GM18520 (cell line): ENCODE measurements at regions not wholly inside any gene's neighbourhood (a gene's known extent, or its start where the extent isn't known, plus 50 kb on each side); places are given as distances from the start of the nearest gene placed in this dataset.
"Not testable (repeated sequence)": the region's sequence is repeated elsewhere in the genome, so short reads cannot be mapped to it uniquely, and the experiment has no call there.

Experiments
- ATAC-seq: cut with Tn5 transposase; IDR thresholded peaks from one replicate; pipeline ENCODE4 v1.9.1; 2021; ENCODE audit not compliant: unreplicated experiment

DNA sequence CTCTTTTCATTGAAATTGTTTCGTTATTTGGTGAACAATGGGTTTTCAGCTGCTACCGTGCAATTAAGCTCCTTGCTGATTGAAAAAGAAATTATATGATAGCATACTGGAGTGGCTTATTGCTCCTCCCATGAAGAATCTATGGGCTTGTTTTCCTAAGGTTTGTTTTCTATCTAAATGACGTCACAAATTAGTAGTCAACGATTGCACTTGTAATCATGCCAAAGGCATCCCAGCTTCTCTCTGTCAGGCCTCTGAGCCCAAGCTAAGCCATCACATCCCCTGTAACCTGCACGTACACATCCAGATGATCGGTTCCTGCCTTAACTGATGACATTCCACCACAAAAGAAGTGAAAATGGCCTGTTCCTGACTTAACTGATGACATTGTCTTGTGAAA, 388.0 kb upstream of the LMCD1 start:
- ATAC-seq = no peak

DNA sequence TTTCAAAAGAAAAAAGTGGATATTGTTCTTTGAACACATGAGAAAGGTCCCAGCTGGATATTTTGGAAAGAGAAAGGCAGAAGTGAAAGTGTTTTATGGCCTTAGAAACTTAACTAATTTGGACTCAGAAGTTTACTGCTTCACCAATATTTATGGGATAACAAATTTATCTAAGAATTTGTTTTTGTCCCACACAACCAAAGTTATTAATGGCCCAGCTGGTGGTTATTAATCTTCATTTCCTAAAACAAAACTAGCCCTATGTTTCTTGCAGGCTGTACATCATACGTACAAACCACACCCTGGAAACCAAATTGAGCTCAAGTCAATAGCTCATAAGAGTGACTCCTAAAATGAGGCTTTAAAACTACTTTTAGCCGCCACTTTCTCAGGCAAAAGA, 372.9 kb upstream of the LMCD1 start:
- no peak for ATAC-seq

DNA sequence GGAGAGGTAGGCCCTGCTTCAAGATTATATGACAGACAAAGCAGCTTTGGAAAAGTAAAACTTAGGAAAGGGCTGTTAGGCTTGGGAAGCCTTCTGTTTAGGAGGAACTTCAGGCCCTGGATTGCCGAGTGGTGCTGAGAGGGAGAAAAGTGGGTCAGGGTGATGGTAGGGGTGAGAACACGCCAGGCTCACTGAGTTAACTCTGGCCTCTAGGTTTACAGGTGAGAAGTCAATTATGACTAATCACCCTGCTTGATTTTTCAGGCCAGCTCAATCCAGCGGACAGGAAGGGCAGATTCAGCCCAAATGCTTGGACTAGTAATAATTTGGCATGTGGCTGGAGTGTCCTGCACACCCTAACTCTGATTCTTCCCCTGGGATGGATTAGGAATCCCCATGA, 365.1 kb upstream of the LMCD1 start:
- peak; percentile 76 for ATAC-seq

DNA sequence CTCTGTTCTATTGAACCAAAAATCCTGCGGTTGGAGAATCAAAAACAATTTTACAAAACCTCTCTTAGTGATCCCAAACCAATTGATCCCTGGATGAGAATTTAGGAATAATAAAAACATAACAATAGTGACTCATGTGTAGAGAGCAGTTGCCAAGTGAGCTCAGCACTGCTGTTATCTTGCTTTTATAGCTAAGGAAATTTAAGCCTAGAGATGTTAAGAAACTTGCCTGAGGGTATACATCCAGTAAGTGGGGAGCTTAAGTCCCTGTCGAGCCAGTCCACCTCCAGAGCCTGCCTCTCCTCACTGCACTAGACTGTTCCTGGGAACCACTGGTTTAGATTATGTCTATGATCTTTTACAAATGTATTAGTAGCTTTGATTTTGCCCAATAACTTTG, 358.4 kb upstream of the LMCD1 start:
- ATAC-seq = no peak

DNA sequence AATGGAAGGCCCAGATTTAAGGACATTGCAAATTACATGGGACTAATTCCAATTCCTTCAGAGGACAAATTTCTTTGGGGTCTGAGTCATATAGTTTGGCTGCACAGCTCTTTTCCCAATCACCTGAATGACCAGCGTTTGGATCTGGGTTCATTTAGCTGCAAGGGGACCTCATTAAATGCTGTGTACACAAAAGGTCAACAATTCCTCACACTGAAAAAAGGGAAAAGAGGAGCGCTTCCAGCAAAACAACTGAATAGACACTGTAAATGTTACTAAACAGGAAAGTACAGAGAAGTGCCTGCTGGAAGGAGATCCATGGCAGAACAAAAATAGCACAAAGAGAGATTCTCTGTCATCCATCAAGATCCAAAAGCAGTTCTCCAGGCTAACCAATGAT, 356.0 kb upstream of the LMCD1 start:
- no peak for ATAC-seq

DNA sequence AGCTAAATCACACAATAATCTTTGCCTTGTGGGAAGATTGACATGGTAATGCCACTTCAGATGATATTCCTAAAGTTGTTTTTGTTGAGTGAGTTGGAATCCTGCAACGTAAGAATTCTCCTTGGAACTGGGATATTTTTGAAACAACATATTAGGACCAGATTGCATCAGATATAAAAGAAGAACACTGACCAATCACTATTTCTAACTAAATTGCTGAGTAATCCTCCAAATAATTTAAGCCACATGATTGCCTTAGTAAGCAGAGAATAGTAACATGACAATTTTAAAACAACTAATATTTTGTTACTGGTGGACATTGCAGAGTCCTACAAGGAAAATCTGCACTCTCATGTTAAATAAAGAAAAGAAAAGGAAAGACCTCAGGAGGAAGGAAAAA, 353.9 kb upstream of the LMCD1 start:
- ATAC-seq = no peak

DNA sequence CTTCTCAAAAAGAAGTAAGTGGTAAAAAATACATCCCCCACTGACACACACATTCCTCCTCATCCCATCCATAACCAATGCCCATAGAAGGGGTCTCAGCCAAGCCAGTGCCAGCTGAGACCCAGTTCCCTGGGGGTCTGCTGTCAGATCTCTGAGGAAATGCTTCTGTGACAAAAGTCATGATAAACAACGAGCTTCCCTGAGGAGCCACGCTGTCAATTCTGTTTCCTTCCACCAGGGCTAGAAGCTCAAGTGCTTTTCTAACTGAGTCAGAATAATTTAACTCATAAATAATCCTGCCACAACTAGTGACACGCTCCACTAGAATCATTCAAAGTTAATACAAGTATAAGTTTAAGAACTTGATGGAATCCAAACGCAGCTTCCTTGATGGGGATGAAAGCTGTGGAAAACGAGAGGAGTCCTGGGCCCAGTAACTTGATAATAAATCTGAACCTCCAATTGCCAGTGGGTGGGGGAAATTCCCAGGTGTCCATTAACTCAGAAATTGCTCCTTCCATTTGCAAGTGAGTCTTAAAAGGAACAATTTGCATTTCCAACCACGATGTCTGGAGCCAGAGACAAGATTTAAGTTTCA, 348.7 kb upstream of the LMCD1 start:
- no peak for ATAC-seq

DNA sequence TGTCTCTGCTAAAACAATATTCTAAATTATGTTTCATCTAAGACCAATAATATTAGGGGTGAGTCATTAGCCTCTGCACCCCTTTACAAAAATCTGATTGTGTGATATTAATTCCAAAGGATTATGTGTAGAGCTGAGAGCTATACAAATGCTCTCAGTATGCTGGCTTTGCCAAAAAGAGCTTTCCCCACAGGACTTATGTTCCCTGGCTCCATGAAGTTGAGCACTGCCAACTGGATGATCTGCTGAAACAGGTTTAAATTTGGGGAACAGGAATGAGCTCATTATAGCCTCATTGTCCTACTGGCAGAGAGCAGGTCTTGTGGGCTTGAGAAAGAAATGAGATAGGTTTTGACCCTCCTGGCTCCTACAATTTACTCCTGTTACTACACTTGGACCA, 347.8 kb upstream of the LMCD1 start:
- ATAC-seq = no peak

DNA sequence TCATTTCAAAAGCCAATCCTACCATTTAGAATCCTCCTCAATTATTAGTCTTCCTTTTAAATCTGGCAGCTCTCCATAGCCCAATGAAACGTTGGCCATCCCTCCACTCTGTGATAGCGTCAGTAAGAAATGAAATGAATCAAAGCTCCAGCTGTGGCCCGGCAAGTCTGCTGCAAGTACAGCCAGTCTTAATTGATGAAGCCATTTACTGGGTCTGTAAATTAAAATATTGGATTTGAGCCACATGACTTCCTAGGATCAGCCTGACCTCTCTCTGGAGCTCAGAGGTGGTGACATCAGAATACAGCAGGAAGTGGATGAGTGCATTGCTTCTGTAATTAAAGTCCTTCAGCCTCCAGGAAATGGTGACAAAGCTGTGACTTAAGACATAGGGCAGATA, 347.0 kb upstream of the LMCD1 start:
- no peak for ATAC-seq

DNA sequence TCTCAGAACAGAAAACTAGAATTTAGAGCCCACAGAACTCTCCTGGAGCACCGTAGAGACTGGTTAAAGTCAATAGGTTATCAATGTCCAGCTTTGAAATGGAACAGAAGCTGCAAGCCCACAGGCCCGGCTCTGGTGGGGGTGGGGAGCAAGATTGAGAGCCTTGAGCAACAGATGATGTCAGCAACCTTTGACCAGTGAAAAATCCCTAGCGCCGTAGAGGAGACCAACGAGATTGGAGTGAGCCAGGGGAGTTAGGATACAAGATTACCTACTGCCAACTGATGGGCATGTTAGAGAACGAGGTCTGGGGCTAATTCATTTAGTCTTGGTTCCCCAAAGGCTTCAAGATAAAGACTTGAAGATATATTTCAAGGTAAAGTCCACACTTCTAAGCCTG, 345.5 kb upstream of the LMCD1 start:
- no peak for ATAC-seq

DNA sequence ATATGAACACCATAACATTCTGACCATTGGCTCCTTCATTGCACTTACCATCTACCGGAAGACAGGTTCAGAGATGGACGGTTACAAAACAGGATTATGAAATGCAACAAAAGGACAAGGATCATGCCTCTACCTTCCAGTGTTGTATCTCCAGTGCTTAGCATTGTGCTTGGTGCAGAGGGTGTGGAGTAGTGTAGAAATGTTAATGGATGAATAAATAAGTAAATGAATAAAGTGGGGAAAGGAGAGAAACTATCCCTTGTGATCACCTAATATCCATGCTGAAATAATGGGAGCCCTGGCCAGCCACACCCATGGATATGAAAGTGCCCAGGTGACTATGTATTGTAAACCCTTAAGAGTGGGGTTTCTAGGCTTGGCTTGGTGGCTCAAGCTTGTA, 344.8 kb upstream of the LMCD1 start:
- no peak for ATAC-seq

DNA sequence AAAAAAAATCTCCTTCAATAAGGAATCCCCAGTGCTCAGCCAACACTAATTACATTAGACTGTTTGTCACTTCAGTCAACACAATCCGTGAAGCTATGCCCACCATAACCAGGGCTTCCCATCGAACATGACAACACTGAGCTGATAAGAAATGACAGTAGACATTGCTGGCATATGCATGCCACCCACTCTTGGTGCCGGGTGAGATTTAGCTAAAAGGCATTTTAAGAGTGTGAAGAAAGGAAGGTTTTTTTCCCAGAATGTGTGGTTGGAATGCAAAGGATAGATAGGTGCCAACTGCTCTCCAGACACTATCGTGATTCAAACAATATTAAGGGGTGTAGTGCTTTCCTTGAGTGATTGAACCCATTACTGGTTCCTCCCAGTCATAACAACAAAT, 344.0 kb upstream of the LMCD1 start:
- ATAC-seq = no peak

DNA sequence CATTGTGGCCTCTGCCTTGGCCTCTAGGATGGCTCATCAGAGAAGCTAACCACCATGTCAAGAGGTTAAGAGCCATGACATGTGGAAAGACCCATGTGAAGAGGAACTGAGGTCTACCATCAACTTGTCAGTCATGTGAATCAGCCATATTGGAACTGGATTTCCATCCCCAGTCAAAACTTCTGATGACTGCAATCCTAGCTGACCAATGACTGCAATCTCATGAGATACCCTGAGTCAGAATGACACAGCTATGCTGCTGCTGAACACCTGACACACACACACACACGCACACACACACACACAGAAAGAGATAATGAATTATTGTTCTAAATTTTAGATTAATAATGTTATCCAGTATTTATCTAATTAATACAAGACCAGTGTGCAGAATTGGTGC, 337.5 kb upstream of the LMCD1 start:
- ATAC-seq = no peak

DNA sequence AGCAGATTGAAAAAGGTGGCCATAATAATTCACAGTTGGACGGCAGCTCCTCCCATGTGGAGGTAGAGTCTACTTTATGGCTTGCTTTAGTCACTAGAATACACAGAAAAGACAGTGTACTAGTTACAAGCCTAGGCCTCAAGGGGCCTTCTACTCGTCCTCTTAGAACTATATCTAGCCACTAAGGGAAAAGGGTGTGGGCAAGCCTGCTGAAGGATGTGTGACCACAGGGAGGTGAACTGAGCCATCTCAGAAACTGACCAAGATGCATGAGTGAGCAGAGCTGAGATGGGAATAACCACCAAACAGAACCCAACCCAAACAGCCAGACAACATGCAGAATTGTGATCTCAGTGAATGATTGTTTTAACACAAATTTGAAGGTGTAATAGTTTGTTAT, 335.6 kb upstream of the LMCD1 start:
- no peak for ATAC-seq

DNA sequence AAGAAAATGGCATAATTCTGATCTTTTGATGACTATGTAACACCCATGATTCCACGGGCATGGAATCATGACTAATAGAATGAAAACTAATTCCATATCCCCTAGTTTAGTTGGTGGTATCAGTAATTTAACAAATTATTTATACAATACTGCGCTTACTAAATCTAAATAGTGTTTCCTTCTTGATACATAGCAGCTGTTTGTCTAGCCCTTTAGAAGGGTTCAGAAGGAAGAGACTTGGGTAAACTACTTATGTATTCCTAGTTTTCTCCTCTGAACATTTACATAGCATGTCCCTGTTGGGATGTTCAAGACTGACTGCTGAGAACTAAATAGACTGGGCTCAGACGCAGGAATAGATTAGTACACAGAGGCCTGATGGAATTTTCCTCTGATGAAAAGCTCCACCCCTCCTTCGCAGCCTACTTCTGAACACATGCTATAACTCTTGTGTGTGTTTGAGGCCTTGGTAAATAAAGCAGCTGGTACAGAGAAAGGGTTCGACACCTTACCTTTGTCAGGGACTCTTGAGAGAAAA, 330.6 kb upstream of the LMCD1 start:
- ATAC-seq = no peak

DNA sequence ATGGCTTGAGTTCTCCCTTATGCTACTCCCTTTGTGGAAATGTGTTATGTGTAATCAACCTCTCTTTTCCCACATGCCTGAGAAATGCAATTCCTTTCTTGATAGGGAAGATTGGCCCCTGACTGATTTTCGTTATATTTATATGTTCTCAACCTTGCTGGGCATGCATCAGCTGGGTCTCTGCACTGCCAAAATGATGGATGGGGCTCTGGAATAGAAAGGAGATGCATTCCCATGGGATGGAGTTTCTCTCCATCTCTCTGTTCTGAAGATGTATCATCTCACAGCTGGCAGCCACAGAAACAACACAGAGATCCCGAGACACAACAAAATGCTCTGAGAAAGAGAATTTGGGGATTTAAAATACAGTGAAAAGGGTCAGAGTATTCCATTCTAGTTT, 327.7 kb upstream of the LMCD1 start:
- ATAC-seq = no peak

DNA sequence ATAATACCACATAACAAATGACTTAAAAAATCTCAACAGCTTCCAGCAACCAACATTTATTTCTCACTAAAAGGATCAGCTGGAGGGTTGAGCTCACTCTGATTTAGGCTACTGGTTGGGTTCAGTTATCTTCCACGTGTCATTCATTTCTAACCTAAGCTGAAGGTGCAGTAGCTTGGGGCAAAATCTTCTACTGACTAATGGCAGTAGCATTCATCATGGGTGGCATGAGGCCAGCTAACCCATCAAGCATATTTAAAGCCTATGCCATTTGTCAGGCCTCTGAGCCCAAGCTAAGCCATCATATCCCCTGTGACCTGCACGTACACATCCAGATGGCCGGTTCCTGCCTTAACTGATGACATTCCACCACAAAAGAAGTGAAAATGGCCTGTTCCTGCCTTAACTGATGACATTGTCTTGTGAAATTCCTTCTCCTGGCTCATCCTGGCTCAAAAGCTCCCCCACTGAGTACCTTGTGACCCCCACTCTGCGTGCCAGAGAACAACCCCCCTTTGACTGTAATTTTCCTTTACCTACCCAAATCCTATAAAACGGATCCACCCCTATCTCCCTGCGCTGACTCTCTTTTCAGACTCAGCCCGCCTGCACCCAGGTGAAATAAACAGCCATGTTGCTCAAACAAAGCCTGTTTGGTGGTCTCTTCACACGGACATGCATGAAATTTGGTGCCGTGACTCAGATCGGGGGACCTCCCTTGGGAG, 324.7 kb upstream of the LMCD1 start:
- ATAC-seq = not testable (repeated sequence)

DNA sequence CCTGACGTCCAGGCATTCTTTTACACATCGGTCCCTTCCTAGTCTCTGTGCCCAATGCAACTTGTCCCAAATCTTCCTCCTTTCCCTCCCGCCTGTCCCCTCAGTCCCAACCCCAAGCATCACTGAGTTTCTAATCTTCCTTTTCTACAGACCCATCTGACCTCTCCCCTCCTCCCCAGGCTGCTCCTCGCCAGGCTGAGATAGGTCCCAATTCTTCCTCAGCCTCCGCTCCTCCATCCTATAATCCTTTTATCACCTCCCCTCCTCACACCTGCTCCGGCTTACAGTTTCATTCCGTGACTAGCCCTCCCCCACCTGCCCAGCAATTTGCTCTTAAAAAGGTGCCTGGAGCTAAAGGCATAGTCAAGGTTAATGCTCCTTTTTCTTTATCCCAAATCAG, 323.1 kb upstream of the LMCD1 start:
- ATAC-seq = not testable (repeated sequence)

DNA sequence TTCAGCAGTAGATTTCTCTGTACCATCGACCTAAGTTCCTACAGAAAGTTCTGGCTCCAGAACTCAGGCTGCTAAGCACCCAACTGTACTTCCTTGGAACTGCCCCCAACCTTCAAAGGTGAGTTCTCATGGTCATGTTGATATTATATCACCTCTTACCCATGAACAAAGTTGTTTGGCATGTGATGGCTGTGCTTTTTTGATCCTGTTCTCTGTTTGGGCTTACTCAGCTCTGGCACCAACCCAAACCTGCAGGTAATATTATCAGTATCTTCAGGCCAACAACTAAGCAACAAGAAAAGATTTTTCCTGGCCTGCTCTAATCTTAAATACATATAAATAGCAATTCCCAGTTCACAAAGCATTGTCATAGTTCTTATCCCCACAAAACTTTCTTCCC, 318.7 kb upstream of the LMCD1 start:
- no peak for ATAC-seq

DNA sequence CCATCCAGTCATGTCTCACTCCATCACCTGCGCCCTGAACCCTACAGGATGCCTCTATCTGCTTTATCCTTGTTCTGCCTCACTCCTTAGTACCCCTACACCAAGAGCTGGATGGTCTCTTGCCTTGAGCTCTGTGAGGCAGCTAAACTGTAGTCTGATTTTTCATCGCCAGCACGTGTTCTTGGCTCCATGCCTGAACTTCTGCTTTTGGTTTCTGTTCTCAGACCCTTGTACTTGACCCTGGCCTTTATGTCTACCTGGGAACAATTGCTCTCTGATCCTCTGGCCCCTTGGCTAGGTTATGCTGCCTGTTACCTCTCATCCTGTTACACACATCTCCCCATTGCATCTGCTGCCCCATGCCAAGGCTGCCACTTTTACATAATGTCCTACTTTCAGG, 318.0 kb upstream of the LMCD1 start:
- peak; percentile 53 for ATAC-seq

DNA sequence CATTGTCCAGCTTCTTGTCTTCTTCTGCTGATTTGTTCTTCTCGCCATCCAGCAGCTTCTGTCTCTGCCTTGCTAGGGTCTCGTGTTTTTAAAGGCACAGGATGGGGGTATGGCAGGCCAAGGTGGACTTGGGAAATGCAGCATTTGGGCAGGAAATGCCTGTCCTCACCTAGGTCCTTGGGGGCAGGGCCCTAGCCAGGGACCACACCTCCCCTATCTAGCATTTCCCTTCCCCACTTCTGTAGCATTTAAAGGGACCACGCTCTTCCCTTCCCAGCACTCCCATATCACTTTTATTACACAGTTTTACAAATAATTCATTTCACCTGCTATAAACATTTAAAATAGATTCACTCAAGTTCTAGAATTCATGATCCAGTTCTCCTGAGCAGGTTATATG, 315.4 kb upstream of the LMCD1 start:
- no peak for ATAC-seq

DNA sequence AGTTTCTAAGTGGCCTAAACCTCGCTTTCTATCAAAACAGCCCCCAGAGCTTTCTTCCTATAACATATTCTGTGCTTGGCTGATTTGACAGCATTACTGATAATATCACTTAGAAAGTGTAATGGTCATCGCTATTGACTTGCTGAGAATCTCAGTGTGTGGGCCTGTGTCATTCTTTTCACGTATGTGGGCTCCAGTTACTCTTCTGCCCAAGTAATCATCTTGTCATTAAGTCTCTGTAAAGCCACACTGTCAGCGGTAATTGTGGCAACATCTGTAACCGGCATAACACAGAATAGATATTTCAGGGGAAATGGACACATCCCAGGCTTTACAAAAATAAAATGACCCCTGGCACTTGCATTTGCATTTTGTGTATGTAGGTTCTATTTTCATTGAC, 313.6 kb upstream of the LMCD1 start:
- no peak for ATAC-seq

DNA sequence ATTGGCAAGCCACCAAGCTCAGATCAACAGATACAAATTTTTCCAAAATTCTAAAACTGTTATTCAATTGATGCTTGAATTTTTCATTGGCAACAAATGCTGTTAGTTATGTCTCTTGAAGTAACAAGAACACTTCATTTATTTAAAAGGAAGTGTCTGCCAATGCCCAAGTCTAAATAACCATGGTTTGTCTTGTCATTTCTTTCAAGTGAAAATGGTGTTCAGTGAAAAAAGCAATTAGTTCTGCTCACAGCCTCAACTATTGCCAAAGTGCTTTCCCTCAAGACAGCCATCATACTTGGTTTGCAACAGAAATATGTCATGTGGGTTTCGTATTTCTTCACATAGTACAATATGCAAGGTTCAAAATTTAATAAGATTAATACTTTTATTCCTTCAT, 312.6 kb upstream of the LMCD1 start:
- ATAC-seq = no peak
